HepG2 (cell line): ENCODE measurements at regions not wholly inside any gene's neighbourhood (a gene's known extent, or its start where the extent isn't known, plus 50 kb on each side); places are given as distances from the start of the nearest gene placed in this dataset.

Source experiments
- ATAC-seq: fragments of 200-7000 bp; cut with Tn5 transposase; 3 replicates; pipeline ENCODE4 v1.9.1; 2020; ENCODE audit warnings: mild to moderate bottlenecking, moderate library complexity
- BruUV-seq: library from RNA; stranded (reverse); fragments of 400-500 nt; replicated peaks from 2 replicates; lab custom pipeline; 2021; lab: Mats Ljungman, UMichigan
- CTCF ChIA-PET: fragments of 300-600 bp; formaldehyde crosslinking; extraction: SDS; loops from one replicate; lab custom pipeline; 2021; ENCODE audit warnings: low total read pairs, inconsistent platforms, low intra/inter-chr PET ratio; lab: Yijun Ruan, JAX
- POLR2A ChIA-PET: fragments of 350-600 bp; sonication (Branson Sonifier 250); formaldehyde crosslinking; loops from one replicate; lab custom pipeline; 2020; ENCODE audit warnings: antibody characterized with exemption, inconsistent platforms; lab: Yijun Ruan, JAX
- DNase-seq: peaks from one replicate; pipeline ENCODE4 v3.0.0-alpha.2; 2015; ENCODE audit warnings: low spot score
- FAIRE-seq: peaks from 3 replicates; lab custom pipeline; 2011; peaks lifted over from hg19 to GRCh38; lab: Jason Lieb, UNC
- H2AFZ ChIP-seq: one replicate; pipeline ENCODE4 v1.6.1; 2011; ENCODE audit warnings: low read length, inconsistent platforms
- H3K27ac ChIP-seq: fragments of 300-600 bp; 3 replicates; pipeline ENCODE4 v1.8.0; 2011; ENCODE audit warnings: mixed run types, mild to moderate bottlenecking, mixed read lengths, low read length, inconsistent platforms; ENCODE audit not compliant: insufficient read depth; ENCODE audit errors: extremely low read length
- H3K27me3 ChIP-seq, 2 experiments: fragments of 200-600 bp in 1 of 2; 2 replicates in 1 of 2; 3 replicates in 1 of 2; pipeline versions ENCODE4 v1.6.0 to v1.8.0; 2011; ENCODE audit warnings: low read length in 2 of 2, mild to moderate bottlenecking in 2 of 2, moderate library complexity in 2 of 2, inconsistent platforms in 1 of 2; ENCODE audit not compliant: insufficient read depth in 2 of 2, control insufficient read depth in 1 of 2
- H3K36me3 ChIP-seq, 2 experiments: fragments of 200-600 bp in 1 of 2; replicated peaks in 1 of 2; 2 replicates in 1 of 2; 3 replicates in 1 of 2; pipeline versions ENCODE4 v1.5.1 to v1.8.0; 2011; ENCODE audit warnings: low read length in 2 of 2, inconsistent platforms in 1 of 2; ENCODE audit not compliant: insufficient read depth in 2 of 2, control insufficient read depth in 1 of 2
- H3K4me1 ChIP-seq: 2 replicates; pipeline ENCODE4 v1.5.1; 2012; ENCODE audit warnings: low read length, inconsistent platforms; ENCODE audit not compliant: insufficient read depth
- H3K4me2 ChIP-seq: 2 replicates; pipeline ENCODE4 v1.6.0; 2011; ENCODE audit warnings: low read depth, low read length, inconsistent platforms
- H3K4me3 ChIP-seq, 3 experiments: fragments of 200-600 bp in 1 of 3; sonication (generic), shearing (Covaris generic) in 1 of 3; replicated peaks in 1 of 3; 2 replicates each; pipeline ENCODE4 v1.5.1; 2011 to 2016; ENCODE audit warnings: low read length in 3 of 3, inconsistent platforms in 2 of 3, low read depth in 2 of 3, mild to moderate bottlenecking in 2 of 3, control low read depth in 1 of 3, mixed read lengths in 1 of 3; ENCODE audit not compliant: insufficient read depth in 1 of 3
- H3K79me2 ChIP-seq: one replicate; pipeline ENCODE4 v1.6.1; 2011; ENCODE audit warnings: low read length, inconsistent platforms; ENCODE audit not compliant: insufficient read depth
- H3K9ac ChIP-seq: 2 replicates; pipeline ENCODE4 v1.6.0; 2011; ENCODE audit warnings: mild to moderate bottlenecking, low read depth, low read length, inconsistent platforms; ENCODE audit not compliant: insufficient read depth
- H3K9me3 ChIP-seq: 2 replicates; pipeline ENCODE4 v1.5.1; 2012; ENCODE audit warnings: mild to moderate bottlenecking, low read length
- H4K20me1 ChIP-seq: 2 replicates; pipeline ENCODE4 v1.6.0; 2011; ENCODE audit warnings: inconsistent platforms, mild to moderate bottlenecking, low read length, moderate library complexity; ENCODE audit not compliant: insufficient read depth
- HIC2 ChIP-seq: sonication (generic); formaldehyde crosslinking; IDR thresholded peaks from 2 replicates; pipeline ENCODE4 v1.9.0; 2022; ENCODE audit warnings: low read depth, missing genetic modification reagents
- HNF1A ChIP-seq, 2 experiments: sonication (generic) in 1 of 2; formaldehyde crosslinking in 1 of 2; IDR thresholded peaks; 2 replicates each; pipeline versions ENCODE4 v1.4.0 to v1.6.1; 2016 to 2020; ENCODE audit warnings: borderline replicate concordance in 1 of 2, low read depth in 1 of 2, mild to moderate bottlenecking in 1 of 2, missing genetic modification reagents in 1 of 2
- KLF16 ChIP-seq, 2 experiments: sonication (generic) in 1 of 2; formaldehyde crosslinking in 1 of 2; IDR thresholded peaks; 2 replicates each; pipeline versions ENCODE4 v1.6.1 to v1.8.0; 2016 to 2023; ENCODE audit warnings: missing genetic modification reagents in 2 of 2, missing compliant biosample characterization in 1 of 2
- RFXAP ChIP-seq: sonication (generic); formaldehyde crosslinking; IDR thresholded peaks from 2 replicates; pipeline ENCODE4 v1.4.0; 2020; ENCODE audit warnings: missing genetic modification reagents, borderline replicate concordance
- TBL1XR1 ChIP-seq: fragments of 150-350 bp; IDR thresholded peaks from 2 replicates; pipeline ENCODE4 v1.6.1; 2014; ENCODE audit warnings: borderline replicate concordance, low read length; ENCODE audit not compliant: partially characterized antibody
- TEF ChIP-seq: sonication (generic); formaldehyde crosslinking; IDR thresholded peaks from 2 replicates; pipeline ENCODE4 v1.5.0; 2020; ENCODE audit warnings: missing genetic modification reagents
- XBP1 ChIP-seq: sonication (generic); formaldehyde crosslinking; IDR thresholded peaks from 2 replicates; pipeline ENCODE4 v1.5.0; 2020; ENCODE audit warnings: missing genetic modification reagents
- ZNF546 ChIP-seq: sonication (generic); formaldehyde crosslinking; conservative IDR thresholded peaks from 2 replicates; pipeline ENCODE4 v1.8.1; 2023; ENCODE audit warnings: mild to moderate bottlenecking, missing genetic modification reagents
- ZNF780A ChIP-seq: sonication (generic); formaldehyde crosslinking; IDR thresholded peaks from 2 replicates; pipeline ENCODE4 v1.8.0; 2022; ENCODE audit warnings: mild to moderate bottlenecking, missing genetic modification reagents, moderate library complexity
- WGBS: methylation state at CpG from one replicate; pipeline ENCODE4 v1.1.6; 2017; ENCODE audit warnings: low lambda C conversion rate; 5-methylcytosine and 5-hydroxymethylcytosine counted together
- in situ Hi-C: cut with HindIII; loops from 2 replicates; pipeline ENCODE4 v1.10.0; 2017; ENCODE audit warnings: low pct_unique_long_range_greater_than_20kb; ENCODE audit not compliant: extremely low pct_ligation_motif_present
- intact Hi-C: fragments of 100-400 bp; cut with micrococcal nuclease; formaldehyde crosslinking; loops from one replicate; pipeline ENCODE4 v1.10.0; 2022; ENCODE audit not compliant: unreplicated experiment

GRCh38 chr12:45138609-45139008 lies 77.3 kb upstream of the ANO6 start:
- FAIRE-seq (no peak), DNase-seq (no peak), ATAC-seq (no peak)
- ChIA-PET POLR2A (no interaction called here), CTCF (no interaction called here)
- H2AFZ ChIP-seq: no peak overlapping the region
- no peaks in the 10 kb centered on the region for H3K79me2 ChIP-seq
- no peak overlapping the region for H3K4me3 ChIP-seq
- H3K9me3 ChIP-seq: no peaks in the 10 kb centered on the region
- intact Hi-C loops (no loop called here), in situ Hi-C loops (no loop called here)
- no peak overlapping the region for H3K4me2 ChIP-seq
- H4K20me1 ChIP-seq: no peaks in the 10 kb centered on the region
- WGBS: 0% methylated on average over 2 of the region's 2 CpGs
- H3K36me3 ChIP-seq: no peaks in the 10 kb centered on the region
- H3K27ac ChIP-seq: no peak overlapping the region
- BruUV-seq: no TSS peak
- H3K9ac ChIP-seq: no peak overlapping the region
- TF ChIP-seq ZNF780A (no peak), TBL1XR1 (no peak), ZNF546 (CRISPR knock-in tag) (no peak), RFXAP (CRISPR knock-in tag) (no peak), HIC2 (CRISPR knock-in tag) (no peak), XBP1 (CRISPR knock-in tag) (no peak), TEF (CRISPR knock-in tag) (no peak), HNF1A (IDR thresholded peaks at IDR 0.05; ENCODE audit: low read depth) (no peak), HNF1A (CRISPR knock-in tag; IDR thresholded peaks at IDR 0.05; ENCODE audit: borderline replicate concordance) (no peak), KLF16 (CRISPR knock-in tag; IDR thresholded peaks at IDR 0.05) (no peak)
- H3K4me1 ChIP-seq: no peaks in the 10 kb centered on the region
- H3K27me3 ChIP-seq: peaks cover 0 to 3% of the 10 kb centered on the region in 2 experiments; a peak in 1 of 5 replicates
